DOHH2 (cell line): ENCODE measurements at regions not wholly inside any gene's neighbourhood (a gene's known extent, or its start where the extent isn't known, plus 50 kb on each side); places are given as distances from the start of the nearest gene placed in this dataset.

Experiments
- H3F3A ChIP-seq: fragments of 200-600 bp; sonication (generic), shearing (Covaris generic); 2 replicates; pipeline ENCODE4 v1.6.0; 2016; ENCODE audit warnings: antibody characterized with exemption, mild to moderate bottlenecking; ENCODE audit not compliant: control insufficient read depth, insufficient read depth
- H3K27ac ChIP-seq: fragments of 200-600 bp; sonication (generic); 2 replicates; pipeline ENCODE4 v1.5.1; 2014; ENCODE audit warnings: low read depth, mild to moderate bottlenecking, low read length, moderate library complexity
- H3K27me3 ChIP-seq: fragments of 200-600 bp; sonication (generic); 2 replicates; pipeline ENCODE4 v1.6.1; 2014; ENCODE audit warnings: mild to moderate bottlenecking, low read length, mixed read lengths; ENCODE audit not compliant: control insufficient read depth
- H3K36me3 ChIP-seq: fragments of 200-600 bp; sonication (generic); 2 replicates; pipeline ENCODE4 v1.6.1; 2014; ENCODE audit warnings: mild to moderate bottlenecking, low read length, moderate library complexity, mixed read lengths; ENCODE audit not compliant: control insufficient read depth
- H3K4me1 ChIP-seq: fragments of 200-600 bp; sonication (generic); 2 replicates; pipeline ENCODE4 v1.6.1; 2014; ENCODE audit warnings: mild to moderate bottlenecking, low read length, mixed read lengths; ENCODE audit not compliant: control insufficient read depth
- H3K4me2 ChIP-seq: fragments of 200-600 bp; sonication (generic); 2 replicates; pipeline ENCODE4 v1.6.0; 2014; ENCODE audit warnings: mild to moderate bottlenecking, low read length, moderate library complexity
- H3K4me3 ChIP-seq: fragments of 200-600 bp; sonication (generic); 2 replicates; pipeline ENCODE4 v1.5.1; 2014; ENCODE audit warnings: mild to moderate bottlenecking, low read length, mixed read lengths
- H3K79me2 ChIP-seq: fragments of 200-600 bp; sonication (generic); 2 replicates; pipeline ENCODE4 v1.6.1; 2014; ENCODE audit warnings: mild to moderate bottlenecking, low read length, mixed read lengths; ENCODE audit not compliant: control insufficient read depth
- H3K9me2 ChIP-seq: fragments of 200-600 bp; sonication (generic); replicated peaks from 2 replicates; pipeline ENCODE4 v1.6.1; 2014; ENCODE audit warnings: mild to moderate bottlenecking, low read length, mixed read lengths; ENCODE audit not compliant: control insufficient read depth
- H3K9me3 ChIP-seq: fragments of 200-600 bp; sonication (generic); 2 replicates; pipeline ENCODE4 v1.6.1; 2014; ENCODE audit warnings: antibody characterized with exemption, low read length, mixed read lengths; ENCODE audit not compliant: control insufficient read depth, insufficient read depth
- H4K20me1 ChIP-seq: fragments of 200-600 bp; sonication (generic); 2 replicates; pipeline ENCODE4 v1.6.0; 2014; ENCODE audit warnings: low read depth, mild to moderate bottlenecking, antibody characterized with exemption, low read length, moderate library complexity; ENCODE audit not compliant: control insufficient read depth, insufficient read depth
- EZH2phosphoT487 ChIP-seq: fragments of 200-600 bp; sonication (generic); IDR thresholded peaks from 2 replicates; pipeline ENCODE4 v1.6.1; 2017; ENCODE audit warnings: borderline replicate concordance, mild to moderate bottlenecking, antibody characterized with exemption, low read length, moderate library complexity, mixed read lengths
- TF ChIP-seq, protein P1 (sequence below): fragments of 200-600 bp; sonication (generic); IDR thresholded peaks from one replicate; pipeline ENCODE4 v1.5.1; 2014; ENCODE audit warnings: antibody characterized with exemption, mild to moderate bottlenecking, low read depth, low read length; ENCODE audit not compliant: poor library complexity, severe bottlenecking

DNA sequence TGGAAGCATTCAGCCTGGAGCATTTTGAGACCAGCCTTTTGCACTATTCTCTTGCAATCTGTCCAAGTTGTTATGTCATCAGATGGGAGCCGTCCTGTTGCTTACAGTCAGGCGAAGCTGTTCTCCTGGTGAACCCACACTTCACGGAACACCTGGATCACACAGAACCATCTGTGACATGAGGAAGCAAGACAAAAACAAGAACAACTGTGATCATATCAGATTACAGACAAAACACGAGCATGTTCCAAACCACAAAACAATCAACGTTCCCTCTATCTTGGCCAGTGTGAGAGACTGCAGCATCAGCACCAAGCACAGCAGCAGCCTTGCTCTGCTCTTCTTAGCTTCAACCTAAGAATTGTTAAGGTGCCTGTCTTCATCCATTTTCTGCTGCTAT is 180.5 kb upstream of the SFSWAP start:
- H3K36me3 ChIP-seq: no peaks in the 10 kb centered on the region
- H3K4me2 ChIP-seq: no peak overlapping the region
- no peaks in the 10 kb centered on the region for H3K9me3 ChIP-seq
- H4K20me1 ChIP-seq: no peaks in the 10 kb centered on the region
- no peak overlapping the region for H3K27ac ChIP-seq
- no peaks in the 10 kb centered on the region for H3K79me2 ChIP-seq
- no peaks in the 10 kb centered on the region for H3F3A ChIP-seq
- H3K9me2 ChIP-seq: no peaks in the 10 kb centered on the region
- no peak overlapping the region for H3K4me3 ChIP-seq
- no peak for TF ChIP-seq EZH2phosphoT487
- TF ChIP-seq, protein P1, sequence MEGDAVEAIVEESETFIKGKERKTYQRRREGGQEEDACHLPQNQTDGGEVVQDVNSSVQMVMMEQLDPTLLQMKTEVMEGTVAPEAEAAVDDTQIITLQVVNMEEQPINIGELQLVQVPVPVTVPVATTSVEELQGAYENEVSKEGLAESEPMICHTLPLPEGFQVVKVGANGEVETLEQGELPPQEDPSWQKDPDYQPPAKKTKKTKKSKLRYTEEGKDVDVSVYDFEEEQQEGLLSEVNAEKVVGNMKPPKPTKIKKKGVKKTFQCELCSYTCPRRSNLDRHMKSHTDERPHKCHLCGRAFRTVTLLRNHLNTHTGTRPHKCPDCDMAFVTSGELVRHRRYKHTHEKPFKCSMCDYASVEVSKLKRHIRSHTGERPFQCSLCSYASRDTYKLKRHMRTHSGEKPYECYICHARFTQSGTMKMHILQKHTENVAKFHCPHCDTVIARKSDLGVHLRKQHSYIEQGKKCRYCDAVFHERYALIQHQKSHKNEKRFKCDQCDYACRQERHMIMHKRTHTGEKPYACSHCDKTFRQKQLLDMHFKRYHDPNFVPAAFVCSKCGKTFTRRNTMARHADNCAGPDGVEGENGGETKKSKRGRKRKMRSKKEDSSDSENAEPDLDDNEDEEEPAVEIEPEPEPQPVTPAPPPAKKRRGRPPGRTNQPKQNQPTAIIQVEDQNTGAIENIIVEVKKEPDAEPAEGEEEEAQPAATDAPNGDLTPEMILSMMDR: no peak
- H3K4me1 ChIP-seq: no peaks in the 10 kb centered on the region
- no peaks in the 10 kb centered on the region for H3K27me3 ChIP-seq

DNA sequence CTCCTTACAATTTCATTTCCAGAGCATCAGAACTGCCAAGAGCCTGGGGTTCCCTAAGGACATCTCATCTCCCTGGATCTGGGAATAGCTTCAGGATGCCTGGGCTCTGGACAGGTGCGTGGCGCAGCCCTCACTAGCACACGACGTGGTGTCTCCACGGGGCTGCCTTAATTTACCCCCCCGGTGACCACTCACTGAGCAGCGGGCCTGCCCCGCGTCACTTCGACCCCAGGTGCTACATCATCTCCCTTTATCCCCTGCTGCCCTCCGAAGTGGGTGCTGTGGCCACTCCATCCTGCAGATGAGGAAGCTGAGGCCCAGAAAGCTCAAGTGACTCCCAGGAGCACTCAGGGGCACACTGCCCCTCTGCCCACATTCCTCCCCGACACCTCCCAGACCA is 177.8 kb upstream of the SFSWAP start:
- H3K9me2 ChIP-seq: no peaks in the 10 kb centered on the region
- H3K9me3 ChIP-seq: no peaks in the 10 kb centered on the region
- H3K4me3 ChIP-seq: no peak overlapping the region
- no peak for TF ChIP-seq EZH2phosphoT487
- TF ChIP-seq, protein P1: no peak
- H3K27me3 ChIP-seq: peaks cover 6% of the 10 kb centered on the region; the same call in 1 of the 2 replicates
- H3F3A ChIP-seq: no peaks in the 10 kb centered on the region
- H3K27ac ChIP-seq: no peak overlapping the region
- H3K4me2 ChIP-seq: no peak overlapping the region
- H3K36me3 ChIP-seq: no peaks in the 10 kb centered on the region
- H3K4me1 ChIP-seq: no peaks in the 10 kb centered on the region
- H3K79me2 ChIP-seq: no peaks in the 10 kb centered on the region
- H4K20me1 ChIP-seq: no peaks in the 10 kb centered on the region

DNA sequence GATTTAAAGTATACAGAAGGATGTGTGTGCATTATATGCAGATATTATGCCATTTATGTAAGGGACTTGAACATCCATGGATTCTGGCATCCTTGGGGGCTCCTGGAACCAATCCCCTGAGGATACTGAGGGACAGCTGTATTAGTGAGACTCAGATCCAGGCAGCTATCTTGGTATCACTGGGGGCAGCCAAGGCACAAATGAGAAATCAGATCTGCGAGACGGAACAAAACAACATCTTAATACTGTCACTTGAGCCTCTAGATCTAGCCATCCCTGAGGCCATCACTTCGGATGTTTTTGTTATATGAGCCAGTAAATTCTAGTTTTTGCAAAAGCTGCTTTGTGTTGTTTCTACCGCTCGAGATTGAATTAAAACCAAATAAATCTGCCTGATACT is 175.1 kb upstream of the SFSWAP start:
- Histone ChIP-seq H3K9me2 (no peaks in the 10 kb centered on the region), H3K9me3 (peaks cover 13% of the 10 kb centered on the region; the same call in 1 of the 2 replicates), H3K27me3 (peaks cover 6% of the 10 kb centered on the region; the same call in 1 of the 2 replicates)

More for the DNA sequence above, 175.1 kb upstream of the SFSWAP start:
- Histone ChIP-seq H3K4me3 (no peak overlapping the region), H3K36me3 (no peaks in the 10 kb centered on the region), H3K4me2 (no peak overlapping the region), H4K20me1 (no peaks in the 10 kb centered on the region), H3K27ac (no peak overlapping the region), H3F3A (no peaks in the 10 kb centered on the region), H3K79me2 (no peaks in the 10 kb centered on the region), H3K4me1 (no peaks in the 10 kb centered on the region)
- TF ChIP-seq EZH2phosphoT487: no peak
- TF ChIP-seq, protein P1: no peak
